ENCODE measurements at regions not wholly inside any gene's neighbourhood (a gene's known extent, or its start where the extent isn't known, plus 50 kb on each side); places are given as distances from the start of the nearest gene placed in this dataset.

GRCh38 chr4:14361084-14361483 lies 641.2 kb upstream of the CPEB2 start:
- FAIRE-seq (no peak), DNase-seq (ENCODE audit: low read depth in 1 of 2, low spot score in 2 of 2) (no peak)
- Histone ChIP-seq H3K4me3 (ENCODE audit: extremely low read depth in 1 of 4, insufficient read depth in 2 of 4, low read depth in 3 of 4, low read length in 4 of 4) (no peak overlapping the region), H2AK5ac (ENCODE audit: low read depth, low read length) (no peak overlapping the region), H3K4me2 (ENCODE audit: insufficient read depth in 1 of 2, low read depth in 2 of 2, low read length in 2 of 2) (no peak overlapping the region), H3K9me3 (ENCODE audit: insufficient read depth in 2 of 2, low read depth in 1 of 2, low read length in 1 of 2) (no peaks in the 10 kb centered on the region; a peak in 1 of 4 replicates), H3K23ac (ENCODE audit: insufficient read length) (no peak overlapping the region), H3K18ac (ENCODE audit: extremely low read depth, low read length) (no peak overlapping the region), H3K79me2 (ENCODE audit: control insufficient read depth in 1 of 2, insufficient read depth in 2 of 2, low read length in 2 of 2) (no peaks in the 10 kb centered on the region), H4K91ac (replicated peaks; ENCODE audit: insufficient read length, low read length) (no peak overlapping the region), H3K4me1 (replicated peaks in 1 of 4; ENCODE audit: control insufficient read depth in 3 of 4, insufficient read depth in 4 of 4, low read length in 3 of 4) (peaks cover 0 to 3% (median 1%) of the 10 kb centered on the region in 4 experiments; a peak in 1 of 7 replicates), H3K4ac (replicated peaks; ENCODE audit: insufficient read length, low read depth, low read length) (no peak overlapping the region), H3K27ac (ENCODE audit: low read depth, low read length) (no peak overlapping the region), H2BK15ac (ENCODE audit: low read length) (no peak overlapping the region), H3K56ac (replicated peaks; ENCODE audit: insufficient read length, low read depth, low read length) (no peak overlapping the region), H3K36me3 (ENCODE audit: control insufficient read depth in 2 of 4, insufficient read depth in 4 of 4, low read length in 3 of 4) (no peaks in the 10 kb centered on the region), H3K27me3 (replicated peaks in 1 of 4; ENCODE audit: control insufficient read depth in 3 of 4, extremely low read depth in 1 of 4, insufficient read depth in 3 of 4, low read length in 3 of 4) (no peaks in the 10 kb centered on the region), H3K79me1 (ENCODE audit: low read depth, low read length) (no peaks in the 10 kb centered on the region), H4K20me1 (replicated peaks in 1 of 2; ENCODE audit: control insufficient read depth in 1 of 2, insufficient read depth in 2 of 2, low read length in 2 of 2) (no peaks in the 10 kb centered on the region), H2AFZ (ENCODE audit: low read length) (no peak overlapping the region), H2BK12ac (ENCODE audit: low read depth, low read length) (no peak overlapping the region), H4K8ac (ENCODE audit: extremely low read depth, insufficient read depth, low read length) (no peak overlapping the region), H2BK5ac (ENCODE audit: low read depth, low read length) (no peak overlapping the region), H2BK120ac (replicated peaks; ENCODE audit: low read depth, low read length) (no peak overlapping the region), H2BK20ac (ENCODE audit: low read length) (no peak overlapping the region), H3K23me2 (ENCODE audit: low read depth, low read length) (no peaks in the 10 kb centered on the region), H3K14ac (ENCODE audit: insufficient read length) (no peak overlapping the region), H3K9ac (replicated peaks in 1 of 4; ENCODE audit: extremely low read depth in 1 of 4, low read depth in 3 of 4, low read length in 3 of 4) (no peak overlapping the region), H4K5ac (ENCODE audit: insufficient read length, low read depth, low read length) (no peak overlapping the region)
- ChIA-PET POLR2A (ENCODE audit: partially characterized antibody) (no interaction called here), CTCF (ENCODE audit: partially characterized antibody) (interaction anchor here (1.3 to 1.5 kb wide), 2 partner anchors 13 to 706 kb away, joined by 3 read pairs; no protein-coding TSS in a partner anchor)
- 94% methylated on average over 3 of the region's 3 CpGs; no CpG with 5 or more reads in 1 of the 2 experiments for WGBS, 2 experiments (ENCODE audit: extremely low coverage in 1 of 2, insufficient coverage in 1 of 2, insufficient read length in 1 of 2, insufficient replicate concordance in 2 of 2, low coverage in 1 of 2, low lambda C conversion rate in 2 of 2, missing lambda C conversion rate in 1 of 2)
- TF ChIP-seq ATF2 (IDR thresholded peaks at IDR 0.05; ENCODE audit: low read length) = no peak
- TF ChIP-seq RAD21 (IDR thresholded peaks at IDR 0.05 in 1 of 2, conservative IDR thresholded peaks at IDR 0.05 in 1 of 2; ENCODE audit: low read depth in 2 of 2, low read length in 2 of 2) = no peak
- no peak for TF ChIP-seq TBP (IDR thresholded peaks at IDR 0.05; ENCODE audit: low read depth, low read length)
- no peak for TF ChIP-seq TAF1 (IDR thresholded peaks at IDR 0.05; ENCODE audit: low read depth, low read length)
- no peak for TF ChIP-seq CBX5 (IDR thresholded peaks at IDR 0.05; ENCODE audit: low read depth, low read length)
- no peak for TF ChIP-seq SUZ12 (IDR thresholded peaks at IDR 0.05; ENCODE audit: low read length)
- no peak for TF ChIP-seq EP300 (IDR thresholded peaks at IDR 0.05; ENCODE audit: borderline replicate concordance in 1 of 2, low read depth in 2 of 2, low read length in 2 of 2)
- TF ChIP-seq E2F6 (IDR thresholded peaks at IDR 0.05) = no peak
- TF ChIP-seq RNF2 (IDR thresholded peaks at IDR 0.05; ENCODE audit: borderline replicate concordance, low read depth, low read length, missing control alignments, poor library complexity, severe bottlenecking) = no peak
- TF ChIP-seq SRF (IDR thresholded peaks at IDR 0.05; ENCODE audit: low read depth, low read length) = no peak
- TF ChIP-seq SIRT6 (IDR thresholded peaks at IDR 0.05; ENCODE audit: low read length) = no peak
- no peak for TF ChIP-seq SIX5 (IDR thresholded peaks at IDR 0.05; ENCODE audit: low read depth, low read length)

All from H1 (cell line).